Hematopoietic multipotent progenitor cell treated with erythropoietin and hydrocortisone succinate and interleukin-3 and kit ligand, for 4 days (in vitro differentiated cells): ENCODE measurements at regions not wholly inside any gene's neighbourhood (a gene's known extent, or its start where the extent isn't known, plus 50 kb on each side); places are given as distances from the start of the nearest gene placed in this dataset.

Source experiments
- DNase-seq: peaks from one replicate; pipeline ENCODE4 v3.0.0-alpha.2; 2015

DNA sequence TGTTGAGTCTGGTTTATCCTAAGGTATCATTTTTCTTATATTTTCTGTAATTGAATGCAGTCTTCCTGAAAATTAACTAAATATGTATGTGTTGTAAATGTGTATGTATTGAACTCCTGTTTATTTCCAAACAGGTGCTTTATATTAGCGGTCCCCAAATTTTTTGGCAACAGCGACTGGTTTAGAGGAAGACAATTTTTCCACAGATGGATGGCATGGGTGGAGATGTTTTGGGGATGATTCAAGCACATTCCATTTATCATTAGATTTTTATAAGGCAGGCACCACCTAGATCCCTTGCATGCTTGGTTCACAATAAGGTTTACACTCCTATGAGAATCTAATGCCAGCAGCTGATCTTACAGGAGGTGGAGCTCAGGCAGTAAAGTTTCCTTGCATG is 210.5 kb upstream of the ANO3 start:
- no peak for DNase-seq

DNA sequence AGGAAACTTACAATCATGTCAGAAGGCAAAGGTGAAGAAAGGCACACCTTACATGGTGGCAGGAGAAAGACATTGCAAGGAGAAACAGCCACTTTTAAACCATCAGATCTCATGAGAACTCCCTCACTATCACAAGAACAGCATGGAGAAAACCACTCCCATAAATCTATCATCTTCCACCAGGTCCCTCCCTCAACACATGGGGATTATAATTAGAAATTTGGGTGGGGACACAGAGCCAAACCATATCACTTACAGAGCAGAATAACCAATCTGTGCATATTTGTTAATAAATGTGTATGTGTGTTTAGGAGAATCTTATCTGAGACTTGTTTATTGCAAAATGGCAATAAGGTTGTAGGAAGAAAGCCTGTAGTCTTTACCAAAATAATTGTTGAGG is 205.2 kb upstream of the ANO3 start:
- DNase-seq: no peak

DNA sequence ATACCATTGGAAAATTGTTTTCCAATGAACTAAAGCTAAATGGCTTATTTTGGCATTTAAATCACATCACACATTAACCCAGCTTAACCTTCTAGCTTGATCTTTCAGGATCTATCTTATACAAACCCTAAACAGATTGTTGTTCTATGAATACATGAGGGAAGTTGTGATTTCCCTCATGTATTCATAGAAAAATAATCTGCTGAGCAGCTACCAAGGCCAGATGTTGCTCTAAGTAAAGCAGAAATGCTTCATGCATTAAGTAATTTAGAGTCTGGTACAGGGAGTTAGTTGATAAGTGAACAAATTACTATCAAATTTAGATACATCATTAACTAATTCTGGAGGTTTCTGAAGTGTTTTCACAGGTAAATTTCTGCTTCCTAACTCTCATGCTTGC is 204.6 kb upstream of the ANO3 start:
- DNase-seq: no peak

DNA sequence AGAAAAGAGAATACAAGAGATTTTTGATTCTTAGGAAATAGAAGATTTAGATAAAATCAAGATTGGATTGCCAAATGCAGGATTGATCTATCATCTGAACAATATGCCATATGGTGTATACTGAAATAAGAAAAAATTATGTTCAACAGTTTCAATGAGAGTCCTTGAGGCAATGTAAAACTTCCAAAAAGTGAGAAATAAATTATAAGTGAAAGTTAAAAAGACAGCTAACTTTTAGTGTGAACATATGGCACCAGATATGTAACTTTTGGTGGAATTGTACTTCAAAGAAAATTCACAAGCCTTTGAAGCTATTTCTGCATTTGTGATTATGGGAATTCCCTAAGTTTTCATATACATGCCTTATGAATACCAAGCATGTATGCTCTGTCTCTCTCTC is 200.5 kb upstream of the ANO3 start:
- DNase-seq: no peak

DNA sequence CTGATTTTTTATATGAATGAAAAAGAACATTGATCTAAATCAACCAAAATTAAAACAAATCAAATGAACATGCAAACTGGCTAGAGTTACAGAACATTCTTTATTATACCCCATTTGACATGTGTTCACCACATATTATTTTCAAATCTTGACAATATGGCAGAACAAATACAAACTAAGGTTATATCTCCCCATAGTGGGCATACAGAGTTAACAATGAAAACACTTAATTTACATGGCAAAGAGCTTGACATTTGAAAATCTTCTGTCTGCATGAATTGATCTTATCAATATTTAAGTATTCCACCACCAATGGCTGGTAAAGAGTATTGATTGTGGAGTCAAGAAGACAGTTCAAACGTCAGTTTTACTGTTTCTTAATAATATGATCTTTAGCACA is 197.9 kb upstream of the ANO3 start:
- no peak for DNase-seq

DNA sequence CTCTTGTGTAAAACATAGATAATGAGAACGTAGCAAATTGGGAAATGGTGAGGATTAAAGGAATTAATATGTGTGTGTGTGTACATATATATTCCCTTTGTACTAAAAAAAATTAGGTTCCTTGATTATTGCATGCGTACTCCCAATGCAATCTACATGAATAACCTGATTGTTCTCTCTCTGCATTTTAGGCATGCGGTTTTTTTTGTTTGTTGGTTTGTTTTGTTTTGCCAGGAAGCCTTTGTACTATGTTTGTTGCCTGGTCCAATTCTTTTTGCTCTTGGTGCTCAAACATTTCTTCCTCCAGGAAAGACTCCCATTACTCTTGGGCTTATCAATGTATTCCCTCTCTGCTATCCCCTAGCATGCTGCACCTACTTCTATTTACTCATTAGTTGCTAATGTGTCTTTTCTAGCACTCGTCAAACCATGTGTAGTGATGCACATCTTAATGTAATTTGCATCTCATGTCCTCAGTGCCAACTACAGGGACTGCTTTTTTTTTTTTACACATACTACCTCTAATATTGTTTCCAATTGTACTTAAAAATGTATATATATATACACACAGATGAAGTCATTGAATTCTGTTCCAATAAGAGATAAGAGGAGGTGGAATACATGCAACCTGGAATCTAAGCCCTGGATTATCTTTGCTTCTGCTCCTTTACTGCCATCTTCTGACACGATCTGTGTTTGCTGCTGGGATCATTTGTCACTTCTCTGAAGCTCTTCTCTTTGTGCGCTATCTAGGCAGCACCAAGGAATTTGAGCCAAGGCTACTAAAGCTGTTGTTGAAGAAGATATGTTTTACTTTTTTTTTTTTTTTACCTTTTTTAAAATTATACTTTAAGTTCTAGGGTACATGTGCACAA is 197.2 kb upstream of the ANO3 start:
- DNase-seq: no peak

DNA sequence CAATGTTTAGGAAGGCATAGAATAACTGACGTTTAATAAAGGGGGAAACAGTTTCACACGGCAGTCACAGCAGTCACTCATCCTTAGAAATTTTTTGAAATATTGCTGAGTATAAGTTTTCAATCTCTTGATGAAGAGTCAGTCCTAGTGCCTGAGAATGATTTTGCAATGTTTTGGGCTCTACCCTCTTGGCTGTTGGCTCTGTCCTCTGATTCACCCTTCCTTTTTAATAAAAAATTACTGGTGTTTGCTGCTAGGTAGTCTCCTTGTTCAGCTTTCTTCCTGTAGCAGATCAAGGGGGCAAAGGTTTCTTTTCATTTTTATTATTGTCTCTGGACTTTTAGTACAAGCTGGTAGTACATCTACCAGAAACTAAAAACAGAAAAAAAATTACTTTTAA is 194.3 kb upstream of the ANO3 start:
- DNase-seq: no peak

DNA sequence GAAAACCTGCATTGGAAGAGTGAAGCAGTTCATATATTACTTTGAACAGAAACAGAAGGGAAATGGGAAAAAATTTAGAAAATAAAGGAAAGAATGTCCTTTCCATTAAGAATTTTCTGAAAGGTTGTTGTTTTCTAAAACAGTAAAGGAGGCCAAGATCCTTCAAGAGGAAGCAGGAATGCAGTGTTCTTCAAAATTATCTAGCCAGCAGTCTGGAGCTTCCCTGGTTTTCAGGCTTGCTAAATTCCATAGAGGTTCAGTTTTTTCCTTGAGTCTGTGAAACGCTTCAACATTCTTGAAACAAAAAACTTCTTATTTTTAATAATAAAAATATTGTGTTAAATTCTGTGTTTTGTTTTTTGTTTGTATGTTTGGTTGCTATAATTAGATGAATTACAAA is 189.0 kb upstream of the ANO3 start:
- DNase-seq: no peak

DNA sequence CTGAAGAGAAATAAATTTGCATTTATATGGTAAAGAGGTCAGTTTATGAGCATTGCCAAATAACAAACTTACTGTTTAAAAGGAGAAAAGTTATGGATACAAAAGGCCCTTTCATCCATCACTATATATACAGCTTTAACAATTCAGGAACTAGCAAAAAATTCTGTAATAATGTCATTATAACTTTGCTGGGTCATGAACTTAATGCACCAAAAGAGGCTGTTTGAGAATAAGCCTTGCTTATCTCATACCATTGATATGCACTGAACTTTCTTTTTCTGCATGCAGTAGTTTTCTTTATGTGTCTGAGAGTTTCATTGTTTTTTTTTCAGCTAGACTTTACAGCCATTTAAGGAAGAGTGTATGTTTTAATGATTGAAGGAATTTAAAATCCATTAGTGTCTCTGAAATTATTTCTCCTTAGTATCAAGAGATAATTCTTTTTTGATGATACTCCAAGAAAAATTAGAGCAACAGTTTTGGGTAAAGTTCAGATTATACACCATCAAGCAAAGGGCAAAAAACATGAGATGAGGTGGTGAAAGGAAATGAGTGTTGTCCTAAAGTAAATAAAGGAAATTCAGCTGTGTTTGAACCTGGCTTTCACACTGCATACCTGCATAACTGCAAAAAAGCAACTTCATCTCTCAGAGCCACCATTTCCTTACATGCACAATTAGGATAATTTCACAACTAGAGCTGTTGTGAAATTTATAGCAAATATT is 188.2 kb upstream of the ANO3 start:
- no peak for DNase-seq

DNA sequence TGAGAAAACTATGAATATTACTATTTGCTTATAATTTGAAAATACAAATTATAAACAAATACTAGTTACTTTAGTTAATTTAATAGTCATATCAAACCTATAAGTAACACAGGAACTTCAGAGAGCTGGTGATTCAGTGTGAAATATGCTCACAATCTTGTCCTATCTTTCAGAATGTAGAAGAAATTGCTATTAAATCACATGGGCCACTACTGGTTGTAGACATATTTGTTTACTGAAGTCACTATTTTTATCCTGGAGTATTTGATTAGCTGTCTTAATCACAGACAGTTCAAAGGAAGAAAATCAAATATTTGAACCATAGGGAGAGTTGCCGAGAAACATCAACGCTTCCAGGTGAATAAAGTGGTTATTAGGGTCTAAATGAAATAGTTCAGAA is 187.6 kb upstream of the ANO3 start:
- no peak for DNase-seq

DNA sequence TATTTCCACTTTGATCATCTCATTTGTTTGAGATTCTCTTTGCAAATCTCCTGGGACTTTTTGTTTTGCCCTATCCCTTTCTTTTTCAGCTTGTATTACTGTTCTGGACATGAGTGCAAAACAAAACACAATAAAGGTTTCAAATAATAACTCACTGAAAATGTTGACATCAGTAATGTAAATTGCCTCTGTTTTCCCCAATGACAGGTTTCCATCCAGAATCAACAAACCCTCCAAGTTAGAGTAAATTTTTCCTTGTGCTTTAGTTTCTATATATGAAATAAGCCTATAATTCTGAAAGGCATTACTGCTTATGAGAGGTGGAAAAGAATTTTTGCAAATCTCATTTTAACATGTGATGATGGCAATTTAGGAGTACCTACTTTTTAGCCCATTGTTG is 187.0 kb upstream of the ANO3 start:
- DNase-seq: no peak

DNA sequence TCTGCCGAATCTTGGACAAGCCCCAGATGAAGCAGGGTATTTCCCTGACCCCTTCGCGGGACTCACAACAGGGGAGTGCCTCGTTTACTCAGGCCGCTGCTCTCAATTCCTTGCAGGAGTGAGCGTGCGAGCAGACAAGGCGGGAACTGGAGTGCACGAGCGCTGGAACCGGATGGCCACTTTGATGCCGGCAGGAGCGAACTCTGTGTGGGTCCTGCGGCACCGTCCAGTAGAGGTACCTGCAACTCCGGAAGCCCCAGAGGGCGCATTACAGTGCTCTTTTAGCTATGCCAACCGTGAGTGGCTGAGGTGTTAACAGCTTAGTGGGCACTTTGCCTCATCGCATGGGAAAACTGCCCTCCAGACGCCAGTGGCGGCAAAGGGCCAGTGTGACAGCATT is 182.3 kb upstream of the ANO3 start:
- DNase-seq: no peak

DNA sequence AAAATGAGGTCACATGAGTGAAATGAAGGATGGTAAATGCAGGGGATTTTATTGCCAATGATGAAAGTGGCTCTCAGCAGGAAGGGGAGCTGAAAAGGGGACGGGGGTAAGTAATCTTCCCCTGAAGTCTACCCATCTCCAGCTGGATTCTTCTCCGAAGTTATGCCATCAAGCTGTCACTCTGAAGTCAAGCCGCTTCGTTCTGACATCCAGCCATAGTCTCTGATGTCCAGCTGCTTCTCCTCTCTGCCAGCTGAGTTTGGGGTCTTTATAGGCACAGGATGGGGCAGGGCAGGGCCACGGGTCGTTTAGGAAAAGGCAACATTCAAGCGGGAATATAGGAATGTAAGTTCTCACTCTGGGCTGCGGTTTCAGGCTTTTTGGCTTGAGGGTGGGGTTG is 181.9 kb upstream of the ANO3 start:
- no peak for DNase-seq

DNA sequence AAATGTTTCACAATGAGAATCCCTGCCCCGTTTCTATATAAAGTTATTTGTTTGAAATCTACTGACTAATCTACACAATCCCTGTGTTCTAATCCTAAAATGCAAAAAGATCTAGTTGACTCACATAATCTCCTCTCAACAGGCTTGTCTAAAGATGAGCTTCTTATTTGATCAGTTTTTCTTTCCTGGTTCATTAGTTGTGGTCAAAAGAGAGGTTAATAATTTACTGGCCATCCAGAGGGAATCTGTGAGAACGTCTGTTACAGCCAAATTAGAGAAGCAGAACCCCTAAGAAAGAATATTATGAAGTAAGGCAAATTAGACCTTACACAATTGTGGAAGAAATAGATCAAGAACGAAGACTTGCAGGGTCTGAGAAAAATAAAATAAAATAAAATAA is 173.7 kb upstream of the ANO3 start:
- DNase-seq: no peak

DNA sequence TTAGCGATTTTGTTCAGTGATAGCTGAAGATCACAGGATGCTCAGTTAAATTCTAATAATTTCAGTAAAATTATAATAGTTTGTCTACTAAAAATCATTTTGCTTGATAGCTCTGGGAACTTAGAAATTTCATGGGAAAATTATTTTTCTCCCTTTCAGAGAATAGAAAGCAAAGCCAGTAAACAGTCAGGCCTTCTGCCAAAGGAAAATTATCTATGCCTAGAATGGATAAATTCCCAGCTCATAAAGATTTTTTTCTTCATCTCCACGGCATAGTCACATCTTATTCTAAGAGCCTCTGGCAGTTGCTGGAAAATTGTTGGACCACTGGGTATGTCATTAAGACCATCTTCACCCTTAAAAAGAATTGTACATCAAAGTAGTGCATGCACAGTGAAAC is 169.6 kb upstream of the ANO3 start:
- no peak for DNase-seq

DNA sequence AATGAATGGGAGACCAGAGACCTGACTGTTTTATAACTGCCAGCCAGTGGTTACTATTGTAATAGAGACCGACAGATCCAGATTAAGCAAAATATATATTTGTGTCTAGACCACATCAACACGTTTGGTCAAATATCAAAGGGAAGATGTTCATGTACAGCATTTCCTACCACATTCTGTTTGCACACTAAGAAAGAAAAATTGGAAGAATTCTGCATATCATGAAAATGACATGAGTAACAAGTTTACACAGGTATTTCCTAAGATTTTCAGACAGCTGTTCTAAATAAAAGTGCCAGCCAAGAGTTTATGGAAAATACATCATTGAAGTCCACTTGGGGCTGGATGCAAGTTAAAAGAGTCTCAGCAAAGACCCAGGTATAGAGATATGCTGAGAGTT is 145.5 kb upstream of the ANO3 start:
- no peak for DNase-seq

DNA sequence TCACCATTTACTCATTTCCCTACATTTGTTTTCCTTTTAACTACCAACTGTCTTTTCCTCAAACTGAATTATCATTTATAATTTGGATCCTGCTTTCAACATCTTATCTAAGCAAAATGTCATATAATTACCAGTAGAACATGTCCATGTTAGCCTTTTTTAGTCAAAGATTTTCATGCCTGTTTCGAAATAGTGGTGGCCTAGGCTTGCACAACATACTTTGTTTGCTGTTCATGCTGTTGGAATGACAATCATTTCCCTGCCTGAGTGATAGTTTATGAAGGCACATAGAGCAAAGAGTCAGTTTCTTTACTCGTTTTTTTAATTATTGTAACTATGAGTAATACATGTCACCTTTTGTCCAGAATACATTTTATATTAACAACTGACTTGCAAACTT is 144.3 kb upstream of the ANO3 start:
- DNase-seq: peak; percentile 2

DNA sequence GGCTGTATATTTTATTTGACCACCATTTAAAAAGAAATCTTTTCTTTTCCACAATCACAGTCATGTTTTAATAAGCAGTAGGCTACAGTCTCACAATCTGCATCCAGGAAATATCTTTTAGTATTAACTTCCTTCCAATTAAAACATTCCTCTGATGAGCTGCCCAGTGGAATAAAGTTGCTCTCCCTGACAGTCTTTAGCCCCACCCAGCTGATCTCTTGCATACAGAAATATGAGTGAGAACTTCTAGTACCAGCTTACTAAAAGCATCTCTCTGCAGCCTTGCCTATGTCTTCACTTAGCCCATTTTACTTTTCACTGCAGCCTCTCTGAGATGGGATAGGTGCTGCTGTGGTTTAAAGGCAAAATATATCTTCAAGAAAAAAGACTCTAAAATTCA is 143.4 kb upstream of the ANO3 start:
- DNase-seq: no peak

DNA sequence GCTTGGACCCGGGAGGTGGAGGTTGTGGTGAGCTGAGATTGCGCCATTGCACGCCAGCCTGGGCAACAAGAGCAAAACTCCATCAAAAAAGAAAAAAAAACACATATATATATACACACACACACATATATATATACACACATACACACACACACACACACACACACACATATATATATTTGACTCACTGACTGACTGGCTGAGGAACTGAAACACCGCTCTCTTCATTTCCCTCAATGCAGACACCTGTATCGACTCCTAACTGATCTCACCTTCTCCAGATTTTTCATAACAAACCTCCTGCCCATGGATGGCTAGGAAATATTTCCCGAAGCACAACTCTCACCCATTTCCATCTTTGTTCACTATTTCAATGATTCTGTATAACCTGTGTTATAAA is 140.7 kb upstream of the ANO3 start:
- DNase-seq: no peak

DNA sequence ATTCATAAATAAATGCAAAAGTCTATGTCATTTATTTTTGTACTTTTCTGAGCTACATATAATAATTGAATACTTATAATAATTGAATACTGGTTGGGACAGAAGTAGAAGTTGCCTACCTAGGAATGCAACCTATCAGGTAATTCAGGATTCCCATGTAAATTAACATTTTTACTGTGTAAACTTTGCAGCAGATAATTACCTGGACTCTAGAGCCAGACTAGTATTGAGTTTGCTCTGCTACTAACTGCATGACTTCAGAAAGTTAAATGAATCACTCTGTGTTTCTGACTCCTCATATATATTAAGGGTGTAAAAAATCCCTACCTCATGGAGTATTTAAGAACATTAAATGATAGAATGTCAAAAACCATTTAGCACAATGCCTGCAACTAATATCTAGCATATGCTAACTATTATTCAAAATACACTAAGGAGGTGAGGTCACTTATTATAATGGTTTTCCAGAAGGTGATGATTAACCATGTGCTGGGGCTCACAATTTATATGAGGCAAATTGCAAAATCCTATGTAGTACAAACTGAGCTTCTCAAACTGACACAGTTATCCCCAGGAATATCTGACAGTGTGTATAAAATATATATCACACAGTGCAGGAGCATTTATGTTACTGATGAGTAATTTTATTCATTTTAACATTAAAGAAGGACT is 138.1 kb upstream of the ANO3 start:
- DNase-seq: no peak

DNA sequence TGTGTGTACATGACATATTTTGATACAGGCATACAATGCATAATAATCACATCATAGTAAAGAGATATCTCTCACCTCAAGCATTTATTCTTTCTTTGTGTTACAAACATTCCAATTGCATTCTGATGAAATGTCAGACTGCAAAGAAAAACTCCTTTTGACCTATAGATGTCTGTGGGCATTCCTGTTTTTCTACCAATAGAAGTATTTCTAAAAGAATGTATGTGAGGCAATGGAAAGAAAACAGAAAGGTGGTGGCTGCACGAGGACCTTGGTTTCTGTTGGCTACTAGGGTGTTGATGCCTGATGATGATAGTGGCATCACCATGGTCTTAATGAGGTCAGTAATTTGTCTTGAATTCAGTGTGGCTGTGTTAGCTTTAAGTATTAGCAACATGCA is 137.0 kb upstream of the ANO3 start:
- DNase-seq: no peak

DNA sequence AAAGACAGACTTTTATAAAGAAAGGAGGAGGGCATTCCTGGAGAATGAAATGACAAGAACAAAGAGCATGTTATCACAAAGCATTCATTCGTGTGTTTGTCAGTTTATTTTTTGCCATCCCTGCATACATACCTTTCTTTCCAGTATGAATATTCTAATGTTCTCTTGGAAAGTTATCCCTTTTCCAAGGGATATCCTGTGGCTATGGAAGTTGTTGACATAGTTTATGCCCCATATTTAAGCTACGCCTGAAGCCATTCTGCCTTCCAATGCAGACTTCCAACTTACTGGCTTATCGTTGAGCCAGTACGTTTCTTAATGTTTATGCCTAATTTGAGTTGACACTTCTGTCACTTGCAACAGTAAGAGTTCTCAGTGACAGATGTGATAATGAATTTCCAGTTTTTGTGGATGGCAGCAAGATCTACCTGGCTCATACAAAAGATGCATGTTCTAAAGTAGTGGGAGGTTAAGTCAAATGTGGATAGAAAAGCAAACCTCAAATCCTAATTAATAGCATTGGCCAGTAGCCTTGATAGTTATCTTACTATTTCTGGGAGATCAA is 133.3 kb upstream of the ANO3 start:
- no peak for DNase-seq

DNA sequence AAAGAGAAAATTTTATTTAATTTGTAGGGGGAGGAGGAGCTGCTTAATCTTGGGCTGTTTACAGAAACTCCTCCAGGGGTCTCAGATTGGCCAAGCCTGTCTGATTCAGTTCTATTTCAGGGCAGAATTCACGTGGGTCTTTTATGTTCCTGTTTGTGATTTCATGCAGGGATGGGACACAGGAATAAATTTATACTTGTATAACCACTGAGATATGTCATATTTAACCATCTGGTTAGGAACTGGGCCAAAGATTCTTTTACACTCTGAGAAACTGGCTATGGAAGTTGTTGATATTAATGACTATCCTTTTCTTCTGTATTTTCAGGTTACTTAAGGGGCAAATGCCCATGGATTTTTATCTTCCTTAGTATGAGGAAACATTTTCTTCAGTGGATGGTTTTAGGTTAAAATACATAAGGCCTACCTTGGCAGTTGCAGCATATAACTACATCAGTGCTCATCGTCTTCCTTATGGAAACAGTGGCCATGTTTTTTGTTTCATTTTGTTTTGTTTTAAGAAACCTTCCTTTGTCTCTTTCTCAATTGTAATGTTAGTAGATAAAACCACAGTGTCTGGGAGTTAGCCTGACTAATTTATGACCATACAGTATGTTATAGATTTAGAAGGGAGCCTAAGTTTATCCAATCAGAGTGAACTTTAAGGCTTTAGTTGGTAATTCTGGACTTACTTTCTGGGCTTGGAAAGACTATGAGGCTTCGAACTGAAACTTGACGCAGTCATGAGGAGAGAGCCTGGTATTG is 132.4 kb upstream of the ANO3 start:
- no peak for DNase-seq
